ENCODE measurements at regions not wholly inside any gene's neighbourhood (a gene's known extent, or its start where the extent isn't known, plus 50 kb on each side); places are given as distances from the start of the nearest gene placed in this dataset.

DNA sequence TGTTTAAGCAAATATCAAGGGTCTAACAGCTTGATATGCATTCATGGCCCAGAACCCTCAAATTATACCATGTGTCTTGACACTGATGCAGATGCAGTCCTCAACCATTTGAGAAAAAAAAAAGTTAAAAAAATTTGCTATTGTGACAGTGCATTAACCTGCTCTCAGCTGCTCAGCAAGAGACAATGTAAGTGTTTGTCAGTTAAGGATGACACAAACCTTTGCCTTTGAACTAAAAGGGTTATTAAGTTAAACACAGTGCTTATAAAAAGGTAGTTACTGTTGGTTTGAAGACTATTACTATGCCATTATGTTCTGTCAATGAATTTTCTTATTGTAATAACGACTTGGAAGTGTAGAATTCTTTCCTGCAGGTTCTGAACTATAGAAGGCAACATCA is 655.6 kb upstream of the NEGR1 start:
- no peak for DNase-seq (ENCODE audit: low spot score)

DNA sequence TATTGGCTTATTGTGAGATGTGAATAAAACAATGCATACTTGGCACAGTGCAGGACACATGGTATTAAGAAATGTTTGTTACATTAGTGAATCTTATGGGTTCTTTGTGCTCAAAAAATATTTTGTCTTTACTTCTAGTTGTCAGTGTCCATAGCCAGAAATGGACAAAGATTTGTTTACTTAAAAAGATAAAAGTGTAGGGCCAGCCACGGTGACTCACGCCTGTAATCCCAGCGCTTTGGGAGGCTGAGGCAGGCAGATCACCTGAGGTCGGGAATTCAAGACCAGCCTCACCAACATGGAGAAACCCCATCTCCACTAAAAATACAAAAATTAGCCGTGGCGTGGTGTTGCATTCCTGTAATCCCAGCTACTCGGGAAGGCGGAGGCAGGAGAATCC is 654.6 kb upstream of the NEGR1 start:
- no peak for DNase-seq (ENCODE audit: low spot score)

DNA sequence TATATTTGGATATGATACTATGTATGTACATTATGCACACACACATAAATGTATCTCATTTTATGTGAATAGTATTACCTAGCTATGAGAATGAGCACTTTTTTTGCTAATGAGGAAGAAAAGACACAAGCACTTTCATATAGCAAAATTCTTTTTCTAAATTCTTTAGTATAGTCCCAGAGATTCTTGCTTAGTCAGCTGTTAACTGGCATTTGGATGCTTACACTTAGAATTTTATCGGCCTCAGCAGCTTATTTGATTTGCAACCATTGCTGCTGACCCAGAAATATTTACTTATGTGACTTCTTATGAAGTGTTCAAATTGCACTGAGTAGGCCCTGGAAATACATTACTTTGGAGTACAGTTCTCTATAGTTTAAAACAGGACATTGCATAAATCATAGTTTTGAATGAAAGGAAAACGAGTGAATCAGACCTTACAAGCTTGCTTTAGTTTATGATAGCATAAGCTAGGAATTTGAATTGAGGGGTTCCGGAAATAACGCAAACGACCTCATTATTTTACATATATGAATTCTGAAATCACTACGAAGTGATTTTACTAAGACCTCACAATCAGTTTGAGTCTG is 653.9 kb upstream of the NEGR1 start:
- no peak for DNase-seq (ENCODE audit: low spot score)

DNA sequence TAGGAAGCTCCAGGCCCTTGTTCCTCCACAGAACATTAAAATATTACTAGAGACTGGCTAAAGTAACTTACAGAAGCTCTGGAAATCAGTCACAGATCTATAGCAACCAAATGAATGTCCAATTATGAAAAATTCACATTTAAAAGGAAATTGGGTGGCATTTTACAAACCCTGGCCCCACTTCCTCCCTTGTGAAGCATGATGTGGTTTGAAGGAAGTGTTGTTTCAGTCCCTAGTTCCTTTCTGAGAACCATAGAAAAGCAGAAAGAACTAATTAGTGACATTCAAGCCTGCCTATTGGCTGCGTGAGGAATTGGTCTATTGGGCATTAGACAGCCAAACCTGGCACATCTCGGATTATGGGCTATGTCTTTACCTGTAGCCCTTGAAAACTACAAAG is 649.7 kb upstream of the NEGR1 start:
- no peak for DNase-seq (ENCODE audit: low spot score)

DNA sequence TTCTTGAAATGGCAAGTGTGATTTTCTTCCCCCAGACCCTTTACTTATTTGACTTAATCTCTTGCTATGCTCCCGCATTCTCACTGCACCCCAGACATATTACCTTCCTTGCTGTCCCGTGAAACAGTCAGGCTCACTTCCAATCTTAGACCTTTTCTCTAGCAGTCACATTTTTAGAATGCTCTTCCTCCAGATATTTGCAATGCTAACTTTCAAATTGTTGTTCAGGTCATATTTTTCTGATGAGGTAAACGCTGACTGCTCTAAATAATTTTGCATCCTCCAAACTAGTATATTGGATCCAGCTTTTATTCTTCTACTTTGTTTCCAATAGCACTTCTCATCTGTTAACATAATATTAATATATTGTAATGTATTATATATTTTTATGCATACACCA is 648.2 kb upstream of the NEGR1 start:
- DNase-seq (ENCODE audit: low spot score): no peak

DNA sequence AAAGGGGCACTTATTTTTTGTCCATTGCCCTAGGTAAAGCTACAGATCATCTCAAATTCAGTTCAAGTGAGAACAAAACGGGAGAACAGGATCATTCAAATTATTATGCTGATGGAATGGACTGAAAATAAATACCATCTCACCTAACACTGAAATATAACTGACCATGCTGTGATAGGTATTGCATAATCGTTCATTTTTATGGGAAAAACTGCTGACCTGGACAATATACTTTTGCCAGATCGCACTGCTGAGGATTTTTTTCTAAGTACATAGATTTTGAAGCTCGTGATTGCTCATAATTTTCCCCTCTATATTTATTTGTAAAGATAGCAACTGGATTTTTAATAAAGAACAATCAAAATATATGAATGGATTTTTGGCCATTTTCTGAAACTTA is 636.6 kb upstream of the NEGR1 start:
- no peak for DNase-seq (ENCODE audit: low spot score)

DNA sequence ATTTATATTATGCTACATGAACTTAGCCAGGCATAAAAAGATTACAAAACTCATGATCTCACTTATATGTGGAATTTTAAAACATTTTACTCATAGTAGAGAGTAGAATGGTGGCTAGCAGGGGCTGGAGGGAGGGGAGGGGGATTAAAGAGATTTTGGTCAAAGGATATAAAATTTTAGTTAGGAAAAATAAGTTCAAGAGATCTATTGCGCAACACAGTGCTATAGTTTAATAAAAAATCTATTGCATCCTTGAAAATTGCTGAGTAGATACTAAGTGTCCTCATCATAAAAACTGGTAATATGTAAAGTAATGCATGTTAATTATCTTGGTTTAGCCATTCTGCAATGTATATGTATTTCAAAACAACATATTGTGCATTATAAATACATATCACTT is 635.6 kb upstream of the NEGR1 start:
- DNase-seq (ENCODE audit: low spot score): no peak

DNA sequence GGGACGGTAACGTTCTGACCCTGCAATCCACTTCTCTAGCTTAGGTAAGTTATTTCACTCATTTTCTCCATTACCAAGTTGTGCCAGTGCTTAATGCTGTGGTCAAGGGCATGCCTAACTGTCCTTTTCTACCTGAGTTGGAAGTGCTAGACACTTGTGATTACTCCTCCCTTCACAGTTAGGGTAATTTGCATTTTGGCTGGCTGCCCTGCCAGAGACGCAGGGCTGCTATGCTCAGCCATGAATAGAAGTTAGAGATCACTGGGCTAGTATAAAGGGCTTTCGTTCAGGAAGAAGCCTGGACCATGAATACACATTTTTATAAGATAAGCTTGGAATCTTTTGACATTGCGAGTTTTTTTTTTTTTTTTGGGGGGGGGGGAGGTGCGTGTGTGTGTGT is 633.2 kb upstream of the NEGR1 start:
- DNase-seq (ENCODE audit: low spot score): no peak

DNA sequence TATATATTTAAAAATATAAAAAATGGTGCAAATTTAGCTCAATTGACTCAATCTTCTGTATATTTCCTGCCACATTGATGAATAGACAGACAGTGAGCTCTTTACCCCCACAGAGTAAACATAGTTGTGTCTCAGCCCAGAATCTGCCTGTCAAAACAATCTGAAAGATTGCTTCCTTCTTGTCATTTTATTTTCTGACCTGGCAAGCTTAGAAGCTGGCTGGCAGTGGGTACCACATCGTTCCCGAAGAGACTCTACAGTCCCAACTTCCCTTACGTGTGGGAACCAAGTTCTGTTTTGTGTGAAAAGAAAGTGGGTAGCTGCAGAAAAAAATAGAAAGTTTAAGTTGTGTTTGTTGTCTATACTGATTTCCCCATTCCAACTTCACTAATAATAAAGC is 629.3 kb upstream of the NEGR1 start:
- no peak for DNase-seq (ENCODE audit: low spot score)

DNA sequence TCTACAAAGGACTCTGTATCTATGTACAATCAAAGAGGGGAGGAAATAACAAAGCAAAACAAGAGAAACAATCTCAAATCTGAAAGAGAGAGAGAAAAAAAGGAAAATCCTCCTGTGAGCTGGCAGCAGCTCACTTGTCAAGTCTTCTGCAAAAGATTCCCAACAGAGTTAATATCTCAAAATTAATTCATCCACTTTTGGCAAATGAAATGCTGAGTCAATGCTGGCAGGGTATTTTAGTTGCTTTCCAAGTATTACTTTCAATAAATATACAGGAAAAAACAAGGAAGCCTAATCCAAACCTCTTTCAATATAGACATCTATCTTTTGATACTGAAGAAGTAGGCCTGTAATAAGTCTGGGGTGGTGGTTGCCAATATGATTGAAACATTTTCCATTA is 613.9 kb upstream of the NEGR1 start:
- DNase-seq (ENCODE audit: low spot score): no peak

DNA sequence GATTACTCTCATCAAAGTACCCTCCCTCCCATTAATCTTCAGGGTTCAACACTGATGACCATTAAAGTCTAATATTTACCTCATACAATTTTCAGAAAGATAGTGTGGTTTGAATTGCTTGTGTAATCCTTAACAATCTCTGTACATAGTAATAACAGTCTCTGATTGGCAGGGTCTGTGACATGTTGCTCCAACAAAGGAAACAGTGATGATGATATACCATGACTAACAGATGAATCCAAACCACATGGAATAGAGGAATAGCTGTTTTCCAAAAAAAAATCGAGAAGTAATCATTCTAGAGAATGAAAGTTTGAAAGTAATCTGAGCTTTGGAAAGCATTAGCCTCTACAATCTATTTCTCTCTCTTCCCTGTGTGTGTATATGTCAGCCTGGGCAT is 610.1 kb upstream of the NEGR1 start:
- no peak for DNase-seq (ENCODE audit: low spot score)

DNA sequence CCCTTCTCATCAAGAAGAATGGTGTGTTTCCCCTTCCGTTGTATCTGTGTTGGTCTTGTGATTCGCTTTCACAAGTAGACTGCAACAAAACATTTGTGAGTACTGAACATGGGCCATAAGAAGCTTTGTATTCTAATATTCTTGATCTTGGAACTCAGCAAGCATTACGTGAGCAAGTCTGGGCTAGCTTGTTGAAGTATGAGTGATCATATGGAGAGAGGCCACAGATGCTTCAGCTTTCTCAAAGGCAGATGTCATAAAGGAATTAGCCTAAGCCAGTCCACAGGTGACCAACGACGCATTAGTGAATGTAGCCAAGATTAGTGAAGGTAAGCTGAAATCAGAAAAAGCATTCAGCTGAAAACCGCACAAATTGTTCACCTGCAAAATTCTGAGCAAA is 609.6 kb upstream of the NEGR1 start:
- DNase-seq (ENCODE audit: low spot score): no peak

DNA sequence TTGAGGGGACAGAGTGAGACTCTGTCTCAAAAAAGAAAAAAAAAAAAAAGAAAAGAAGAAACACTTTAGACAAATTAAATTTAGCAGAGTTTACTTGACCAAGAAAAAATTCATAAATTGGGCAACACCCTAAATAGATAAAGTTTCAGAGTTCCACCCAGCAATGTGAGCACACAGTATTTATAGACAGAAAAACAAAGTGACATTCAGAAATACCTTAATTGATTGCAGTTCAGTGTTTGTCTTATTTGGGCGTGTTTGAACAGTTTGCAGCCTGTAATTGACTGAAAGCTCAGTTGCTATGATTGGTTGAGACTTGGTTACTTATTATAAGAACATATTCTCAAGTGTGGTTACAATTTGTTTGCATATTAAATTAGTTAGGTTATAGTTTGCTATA is 603.5 kb upstream of the NEGR1 start:
- no peak for DNase-seq (ENCODE audit: low spot score)

DNA sequence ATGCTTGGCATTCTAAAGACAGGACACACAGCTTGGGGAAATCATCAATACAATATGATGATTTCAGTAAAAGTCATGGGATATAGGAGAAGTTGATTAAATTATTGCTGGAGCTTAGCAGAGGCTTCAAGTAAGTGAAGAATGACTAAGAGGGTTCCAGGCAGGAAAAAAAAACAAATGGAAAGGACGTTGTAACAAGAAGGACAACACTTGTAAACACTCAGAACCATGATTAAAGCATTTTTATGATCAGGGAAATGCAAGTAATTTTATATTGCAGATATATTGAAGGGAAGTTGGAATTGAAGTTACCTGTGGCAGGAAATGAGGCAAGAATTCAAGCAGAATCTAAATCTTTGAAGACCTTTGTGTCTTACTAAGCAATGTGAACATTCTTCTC is 602.7 kb upstream of the NEGR1 start:
- no peak for DNase-seq (ENCODE audit: low spot score)

DNA sequence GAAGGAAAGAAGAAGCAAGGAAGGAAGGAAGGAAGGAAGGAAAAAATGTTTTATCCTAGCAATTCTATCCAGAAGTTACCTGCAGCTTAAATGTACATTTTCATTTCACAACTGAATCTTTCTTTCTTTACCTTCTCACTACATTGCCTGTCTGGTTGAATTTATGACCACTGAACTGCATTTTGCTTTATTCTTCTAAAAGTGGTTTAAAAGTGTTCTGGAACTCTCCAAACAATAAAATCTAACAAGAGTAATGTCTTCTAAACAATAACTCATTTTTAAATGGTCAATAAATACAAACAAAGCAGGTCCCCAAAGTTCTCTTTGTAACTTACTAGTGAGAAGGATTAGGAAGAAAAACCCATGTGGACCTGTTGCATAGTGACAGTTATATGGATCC is 587.5 kb upstream of the NEGR1 start:
- DNase-seq (ENCODE audit: low spot score): no peak

DNA sequence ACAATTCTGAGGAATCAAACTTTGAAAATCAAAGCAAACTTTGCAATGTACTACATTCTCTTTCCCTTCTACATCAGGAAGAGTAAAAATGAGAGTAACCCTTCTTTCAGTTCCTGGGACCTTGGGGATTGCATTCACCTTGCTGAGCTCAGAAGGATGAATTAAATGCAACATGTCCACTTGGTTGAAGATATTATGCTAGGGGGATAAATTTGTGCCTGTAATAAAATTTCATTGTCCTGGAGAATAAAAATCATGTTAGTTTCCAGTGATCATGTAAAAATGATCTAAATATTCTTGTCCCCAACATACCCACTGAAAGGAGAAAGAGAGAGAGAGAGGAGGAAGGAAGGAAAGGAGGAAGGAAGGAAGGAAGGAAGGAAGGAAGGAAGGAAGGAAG is 587.1 kb upstream of the NEGR1 start:
- DNase-seq (ENCODE audit: low spot score): no peak

DNA sequence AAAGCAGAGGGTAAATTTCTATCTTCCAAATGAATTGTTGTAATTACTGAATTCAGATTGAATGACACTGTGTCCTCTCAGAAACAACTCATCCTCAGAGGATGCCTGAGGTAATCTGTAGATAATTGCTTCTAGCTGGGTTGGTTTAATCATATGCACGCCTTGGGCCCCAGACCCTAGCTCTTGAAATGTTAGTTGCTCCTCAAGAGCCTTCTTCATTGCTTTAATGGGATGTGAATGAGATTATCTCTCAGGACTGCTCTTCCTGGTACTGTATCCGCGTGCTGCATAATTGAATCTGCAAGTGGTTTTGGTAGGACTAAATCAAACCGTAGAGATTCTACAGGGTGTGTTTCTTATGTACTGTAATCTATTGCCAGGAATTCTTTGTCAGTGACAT is 569.3 kb upstream of the NEGR1 start:
- no peak for DNase-seq (ENCODE audit: low spot score)

DNA sequence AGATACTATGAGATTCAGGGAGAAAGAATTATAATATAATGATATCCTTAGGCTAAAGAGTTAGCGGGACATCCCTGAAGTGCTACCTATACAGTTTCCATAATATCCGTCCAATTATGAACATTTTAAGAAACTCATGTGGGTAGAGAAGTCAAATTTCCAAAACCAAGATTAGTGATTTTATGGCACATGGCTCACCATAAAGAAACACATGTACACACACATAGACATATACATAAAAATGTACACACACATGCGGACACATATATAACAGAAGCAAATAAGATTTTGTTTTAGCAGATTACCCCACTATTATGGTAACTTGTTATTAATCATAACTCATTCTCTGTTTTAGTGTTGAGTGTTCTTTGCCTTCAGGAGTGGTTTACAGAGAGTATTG is 566.7 kb upstream of the NEGR1 start:
- no peak for DNase-seq (ENCODE audit: low spot score)

DNA sequence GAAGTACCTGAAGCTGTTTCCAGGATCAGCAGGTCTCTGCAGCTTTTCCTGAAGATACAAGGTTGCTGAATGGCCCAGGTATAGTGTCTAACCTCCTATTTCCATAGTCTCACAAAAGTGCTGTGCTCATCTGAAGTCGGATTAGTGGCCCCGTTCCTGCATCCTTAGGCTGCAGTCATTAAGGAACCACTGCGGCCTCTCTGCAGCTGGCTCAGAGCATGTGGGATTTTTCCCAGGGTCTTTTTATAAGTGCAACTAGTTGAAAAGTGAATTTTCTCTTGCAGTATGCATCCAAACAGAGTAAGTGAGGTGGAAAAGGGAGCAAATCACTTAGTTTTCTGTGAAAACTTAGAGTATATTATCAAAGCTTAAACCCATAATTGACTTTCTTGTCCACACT is 565.3 kb upstream of the NEGR1 start:
- DNase-seq (ENCODE audit: low spot score): no peak

DNA sequence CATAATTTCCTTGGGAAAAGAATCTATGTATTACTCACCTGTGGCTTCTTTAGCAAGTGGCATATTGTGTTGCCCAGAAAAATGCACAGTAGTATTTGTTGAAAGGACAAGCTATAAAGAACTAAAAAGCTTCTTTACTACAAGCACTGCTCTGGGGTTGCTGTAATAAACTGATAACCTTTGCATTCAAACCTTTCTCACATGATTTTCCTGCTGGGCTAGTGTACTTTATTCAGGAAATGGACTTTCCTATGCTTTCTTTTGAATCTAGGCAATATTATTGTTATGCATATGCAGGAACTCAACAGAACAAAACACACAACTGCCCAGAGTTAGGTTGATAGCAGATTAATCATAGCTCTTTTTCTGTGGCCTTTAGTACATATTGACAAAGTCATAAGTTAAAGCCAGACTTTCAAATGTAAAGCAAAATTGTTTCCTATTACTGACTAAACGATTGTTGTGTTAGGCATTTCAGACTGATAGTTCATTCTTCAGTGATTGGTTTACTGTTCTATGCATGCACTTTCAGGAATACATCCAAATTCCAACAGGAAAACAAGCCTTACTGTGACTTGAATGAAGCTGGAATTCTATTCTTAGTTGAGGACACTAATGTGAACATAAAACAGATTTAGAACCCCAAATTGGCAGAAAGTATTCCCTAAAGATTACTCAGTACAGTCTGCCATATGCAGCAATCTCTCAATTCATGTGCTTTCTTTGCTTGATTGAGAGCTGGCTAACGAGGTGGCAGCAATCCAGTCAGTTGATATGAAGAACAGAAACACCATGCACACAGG is 564.3 kb upstream of the NEGR1 start:
- DNase-seq (ENCODE audit: low spot score): no peak

DNA sequence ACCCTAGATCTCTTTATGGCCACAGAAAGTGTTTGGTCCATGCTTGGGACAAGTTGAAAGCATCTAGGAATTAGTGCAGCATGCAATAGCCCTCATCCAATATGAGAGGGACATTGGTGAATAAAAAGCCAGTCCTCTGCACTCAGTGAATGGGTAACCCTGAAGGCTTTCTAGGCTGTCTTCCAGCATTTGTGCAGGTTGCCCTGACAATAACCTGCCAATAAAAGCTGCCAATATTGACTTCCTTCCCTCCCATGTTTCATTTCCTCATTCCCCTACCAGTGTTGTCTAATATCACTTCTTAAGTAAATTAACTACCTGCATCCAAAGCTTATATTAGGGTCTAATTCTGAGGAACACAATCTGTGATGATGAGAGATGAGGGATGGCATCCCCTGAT is 563.6 kb upstream of the NEGR1 start:
- no peak for DNase-seq (ENCODE audit: low spot score)

DNA sequence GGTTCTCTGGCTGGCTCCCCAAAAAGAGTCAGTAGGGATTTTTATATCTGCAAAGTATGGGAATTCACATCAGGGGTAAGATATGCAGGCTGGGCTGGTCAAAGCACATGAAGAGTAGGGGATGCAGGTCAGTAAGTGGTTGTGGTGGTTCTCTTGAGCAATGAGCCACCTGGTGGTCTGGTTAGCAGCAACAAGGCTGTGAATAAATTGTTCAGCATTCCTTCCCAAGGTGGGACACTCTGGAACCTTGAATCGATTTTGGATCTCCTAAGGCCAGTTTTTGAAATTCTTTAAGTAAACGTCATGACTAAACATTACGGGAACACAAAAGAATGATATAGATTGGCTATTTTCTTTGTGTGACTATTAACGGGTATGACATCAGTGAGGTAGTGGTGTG is 563.0 kb upstream of the NEGR1 start:
- no peak for DNase-seq (ENCODE audit: low spot score)

DNA sequence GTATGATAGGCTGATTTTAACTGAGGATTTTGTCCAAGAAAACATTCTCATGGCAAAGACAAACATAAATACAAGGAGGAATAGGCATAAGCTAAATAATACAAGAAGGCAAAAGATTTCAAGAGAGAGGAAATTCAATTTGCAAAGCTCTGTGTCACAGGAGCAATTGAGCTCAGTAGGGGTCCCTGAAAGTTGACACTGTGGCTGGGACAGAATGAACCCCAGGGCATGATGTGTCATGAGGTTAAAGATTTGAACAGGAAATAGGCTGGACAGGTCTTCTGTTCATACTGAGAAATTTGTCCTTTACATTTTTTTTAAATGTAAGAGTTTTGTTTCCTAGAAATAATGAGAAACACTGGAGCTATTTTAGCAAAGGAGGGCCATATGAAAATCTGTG is 555.4 kb upstream of the NEGR1 start:
- no peak for DNase-seq (ENCODE audit: low spot score)

All from globus pallidus (tissue), 1 donor.